Pons (tissue), 1 donor: ENCODE measurements at regions not wholly inside any gene's neighbourhood (a gene's known extent, or its start where the extent isn't known, plus 50 kb on each side); places are given as distances from the start of the nearest gene placed in this dataset.

ENCODE experiments used
- DNase-seq: peaks from one replicate; pipeline ENCODE4 v3.0.0-alpha.2; 2016; ENCODE audit warnings: low spot score

DNA sequence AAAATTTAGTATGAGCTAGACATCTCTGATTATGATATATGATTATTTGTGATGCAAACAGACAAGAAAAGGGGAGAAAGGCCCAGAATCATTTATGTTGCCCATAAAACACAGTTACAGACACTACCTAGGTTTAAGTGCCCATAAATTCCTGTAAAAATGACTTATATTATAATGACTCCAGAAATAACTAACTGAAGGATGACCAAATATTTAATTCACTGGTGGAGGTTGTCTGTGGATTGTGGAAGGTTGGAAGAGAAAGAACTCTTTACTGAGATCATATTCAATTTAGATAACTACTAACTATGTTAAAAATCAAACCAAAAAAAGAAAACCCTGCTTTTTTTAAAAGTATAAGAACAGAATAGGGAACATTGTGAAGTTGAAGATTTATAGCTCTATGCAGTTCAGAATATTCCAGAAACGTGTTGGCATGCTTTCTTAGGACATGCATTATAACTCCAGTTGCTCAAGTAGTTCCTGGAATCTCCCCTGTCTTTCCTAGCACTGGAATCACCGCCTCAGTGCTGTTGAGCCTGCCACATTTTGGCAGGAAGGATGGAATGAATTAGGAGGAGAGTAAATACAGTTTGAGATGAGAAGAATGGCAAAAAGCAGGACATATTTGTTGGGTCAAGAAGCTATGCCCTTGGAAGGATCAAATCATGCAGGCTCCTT lies 72.0 kb upstream of the PAPPA start:
- DNase-seq = no peak

DNA sequence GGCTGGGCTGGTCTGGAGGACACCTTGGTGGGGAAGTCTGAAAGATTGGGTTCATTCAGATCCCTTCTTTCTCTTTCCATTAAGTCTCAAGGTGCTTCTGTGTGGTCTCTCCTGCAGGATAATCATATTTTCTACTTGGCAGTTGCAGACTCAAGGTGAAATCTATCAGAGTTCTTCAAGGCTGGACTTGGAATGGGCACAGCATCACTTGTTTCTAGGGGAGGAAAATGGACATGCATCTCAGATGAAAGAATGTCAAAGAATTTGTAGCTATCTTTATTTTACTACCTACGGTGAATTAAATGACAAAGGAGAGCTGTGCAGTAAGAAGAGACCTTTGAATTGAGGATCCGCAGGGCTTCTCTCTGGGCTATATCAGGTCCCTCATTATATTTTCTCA lies 69.8 kb upstream of the PAPPA start:
- no peak for DNase-seq

DNA sequence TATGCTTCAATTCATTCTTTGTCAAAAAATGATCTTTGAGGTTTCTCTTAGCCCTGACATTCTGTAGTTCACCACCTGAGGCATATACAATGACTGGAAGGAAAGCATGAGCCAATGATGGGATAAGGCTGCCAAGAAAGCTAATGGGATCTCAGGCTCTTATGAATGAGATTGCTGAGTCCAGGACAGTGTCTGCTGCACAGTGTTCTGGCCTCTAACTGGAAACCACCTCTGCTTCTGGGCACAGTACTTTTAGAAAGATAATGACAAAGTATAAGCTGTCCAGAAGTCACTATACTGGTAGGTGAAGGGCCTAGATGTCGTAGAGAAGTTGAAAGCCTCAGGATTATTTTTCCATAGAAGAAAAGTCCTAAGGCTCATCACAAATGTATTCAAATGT lies 69.1 kb upstream of the PAPPA start:
- no peak for DNase-seq

DNA sequence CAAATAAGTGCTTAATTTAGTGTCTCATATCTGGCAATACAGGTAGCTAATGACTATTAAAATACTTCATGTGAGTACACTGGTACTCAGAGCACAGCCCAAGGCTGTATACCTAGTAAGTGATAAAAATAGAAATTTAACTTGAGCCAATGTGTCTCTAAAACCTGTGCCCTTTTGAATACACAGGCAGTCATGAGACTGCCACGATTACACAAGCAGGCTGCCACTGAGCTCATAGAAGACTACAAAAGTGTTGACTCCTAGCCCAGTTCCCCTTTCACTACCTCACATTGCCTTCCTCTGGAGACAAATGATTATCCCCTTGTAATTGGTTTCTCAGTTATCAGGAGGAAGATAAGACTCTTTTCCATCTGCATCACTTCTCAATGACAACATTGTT lies 66.3 kb upstream of the PAPPA start:
- DNase-seq = peak; percentile 89

DNA sequence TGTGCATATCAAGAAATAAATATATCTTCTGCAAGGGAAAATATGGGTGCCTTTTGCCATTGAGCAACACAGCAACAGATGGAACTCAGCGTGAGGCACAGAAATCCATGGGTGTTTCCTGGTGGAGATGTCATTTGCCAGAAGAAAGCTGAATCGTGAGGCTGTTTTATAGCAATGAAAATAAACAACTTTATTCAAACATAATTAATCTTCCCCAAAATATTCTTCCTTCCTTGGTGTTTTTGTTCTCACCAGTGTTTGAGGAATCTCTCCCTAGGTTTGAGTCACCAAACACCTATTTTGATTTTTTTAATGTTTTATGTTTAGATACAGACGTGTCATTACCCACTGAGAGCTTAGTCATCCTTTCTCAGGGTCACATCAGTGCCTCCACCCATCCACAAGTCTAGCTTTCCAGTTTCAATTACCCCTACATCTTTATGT lies 65.8 kb upstream of the PAPPA start:
- DNase-seq = peak; percentile 16

DNA sequence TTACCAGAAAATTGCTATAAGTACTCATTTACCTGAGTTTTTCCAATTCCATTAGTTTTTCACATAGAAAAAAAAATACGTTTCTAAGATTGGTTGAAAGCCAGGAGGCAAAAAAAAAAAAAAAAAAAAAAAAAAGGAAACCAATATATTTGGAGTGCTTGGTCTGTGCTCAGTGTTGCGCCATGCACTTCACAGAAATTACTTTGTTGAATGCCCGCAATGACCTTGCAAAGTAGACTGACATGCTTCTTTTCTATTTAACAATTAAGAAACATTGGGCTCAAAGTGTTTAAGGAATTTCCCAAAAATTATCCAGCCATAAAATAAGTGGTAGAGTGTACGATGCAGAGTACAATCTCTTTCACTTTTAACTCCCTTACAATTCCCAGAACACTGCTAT lies 65.2 kb upstream of the PAPPA start:
- no peak for DNase-seq

DNA sequence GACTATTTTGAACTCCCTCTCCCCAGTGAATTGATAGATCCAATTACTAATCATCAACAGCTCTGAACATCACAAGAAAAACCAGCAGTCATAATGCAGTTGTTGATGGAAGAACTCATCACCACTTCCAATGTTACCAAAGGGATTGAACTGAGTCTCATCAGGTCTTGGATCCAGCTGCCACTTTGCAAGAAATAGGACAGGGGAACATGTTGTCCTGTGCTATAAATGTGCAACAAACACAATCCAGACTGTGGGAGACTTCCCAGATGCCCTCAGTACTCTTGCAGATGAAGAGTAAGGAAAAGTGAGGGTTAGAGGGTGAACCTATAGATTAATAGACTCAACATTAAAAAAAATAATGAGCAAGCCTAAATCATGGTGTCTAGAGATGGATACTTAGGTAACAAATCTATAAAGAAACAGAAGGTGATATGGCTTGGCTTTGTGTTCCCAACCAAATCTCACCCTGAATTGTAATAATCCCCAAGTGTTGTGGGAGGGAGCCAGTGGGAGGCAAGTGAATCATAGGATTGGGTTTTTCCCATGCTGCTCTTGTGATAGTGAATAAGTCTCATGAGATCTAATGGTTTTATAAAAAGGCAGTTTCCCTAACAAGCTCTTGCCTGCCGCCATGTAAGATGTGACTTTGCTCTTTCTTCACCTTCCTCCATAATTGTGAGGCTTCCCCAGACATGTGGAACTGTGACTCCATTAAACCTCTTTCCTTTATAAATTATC lies 63.4 kb upstream of the PAPPA start:
- DNase-seq = no peak

DNA sequence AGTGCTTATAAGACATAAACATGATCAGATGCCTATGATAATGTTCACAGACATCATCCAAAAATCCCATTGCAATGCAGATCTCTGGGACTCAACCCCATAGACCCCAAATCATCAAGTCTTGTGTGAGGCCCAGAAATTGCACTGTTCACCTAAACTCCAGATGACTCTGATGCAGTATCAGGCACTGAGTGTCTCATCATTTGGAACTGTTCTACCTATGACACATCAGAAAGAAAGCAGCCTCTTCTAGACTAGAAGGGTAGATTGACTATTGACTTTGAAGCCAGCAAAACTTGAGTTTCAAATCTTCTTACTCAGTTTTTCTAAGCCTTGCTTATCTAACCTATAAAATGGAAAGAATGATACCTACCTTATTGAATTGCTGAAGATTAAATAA lies 58.7 kb upstream of the PAPPA start:
- no peak for DNase-seq

DNA sequence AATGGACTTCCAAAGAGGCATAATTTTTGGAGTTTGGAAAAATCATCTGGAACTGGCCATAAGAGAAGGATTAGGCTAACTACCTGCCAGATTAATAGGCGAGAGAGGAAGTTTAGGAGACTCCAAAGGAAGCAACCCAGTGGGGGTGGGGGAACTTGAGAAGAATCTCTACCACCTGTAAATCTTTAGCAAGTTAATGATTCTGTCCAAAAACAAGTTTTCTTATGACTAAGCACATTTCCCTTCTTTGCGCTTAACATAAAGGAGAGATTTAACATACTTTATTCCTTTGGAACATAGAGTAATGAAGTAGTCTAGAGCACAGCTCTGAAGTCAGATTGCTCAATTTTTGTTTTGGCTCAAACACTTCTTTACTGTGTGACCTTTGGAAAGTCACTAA lies 58.2 kb upstream of the PAPPA start:
- no peak for DNase-seq

DNA sequence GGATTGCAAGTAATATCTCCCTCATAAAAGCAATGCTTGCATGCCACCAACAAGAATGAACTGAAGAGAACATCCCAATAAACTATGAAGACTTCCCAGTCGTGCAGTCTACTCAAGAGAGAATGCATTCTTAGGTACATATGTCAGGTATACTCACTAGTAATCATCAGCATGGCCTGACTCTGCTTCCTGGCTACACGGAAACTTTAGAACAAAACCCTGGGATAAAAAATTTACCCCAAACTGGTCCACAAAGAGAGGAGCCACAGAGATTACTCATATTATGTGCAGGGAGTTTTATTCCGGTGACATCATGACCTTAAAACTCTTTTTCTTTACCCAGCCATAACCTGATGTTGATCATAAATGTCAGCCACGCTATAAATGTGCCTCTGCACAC lies 57.5 kb upstream of the PAPPA start:
- DNase-seq = no peak

DNA sequence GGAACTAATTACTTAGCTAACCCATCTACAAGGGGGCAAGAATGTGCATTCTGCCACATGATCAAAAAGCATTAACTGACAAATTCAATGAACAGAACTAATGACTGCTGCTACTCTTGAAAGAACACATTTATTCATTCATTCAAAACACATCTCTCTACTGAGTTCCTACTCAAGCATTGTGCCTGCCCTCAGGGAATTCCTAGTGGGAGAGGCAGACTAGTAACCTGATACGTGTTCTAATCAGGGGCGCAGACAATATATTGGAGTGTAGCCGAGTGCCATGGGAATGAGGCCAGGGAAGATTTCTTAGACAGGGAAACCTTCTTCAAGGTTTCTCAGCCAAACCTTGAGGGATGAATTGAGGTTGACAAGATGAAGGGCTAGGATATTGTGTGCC lies 56.7 kb upstream of the PAPPA start:
- DNase-seq = no peak

DNA sequence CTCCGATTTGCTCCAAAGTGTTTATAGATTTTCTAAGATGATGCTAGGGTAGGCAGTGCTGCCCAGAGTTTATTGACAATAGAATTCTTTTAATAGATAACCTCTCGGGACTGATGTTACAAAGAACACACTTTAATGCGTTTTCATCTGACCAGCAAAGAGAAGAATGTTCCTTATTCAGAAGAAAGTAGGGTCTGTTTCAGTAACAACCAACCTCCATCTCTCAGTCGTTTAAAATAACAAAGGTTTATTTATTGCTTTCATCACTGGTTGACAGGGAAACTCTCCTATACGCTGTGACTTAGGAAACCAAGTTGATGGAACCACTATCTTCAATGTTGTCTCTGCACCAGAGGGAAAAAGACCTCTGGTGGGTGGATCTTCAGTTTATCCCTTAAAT lies 55.1 kb upstream of the PAPPA start:
- DNase-seq = no peak

DNA sequence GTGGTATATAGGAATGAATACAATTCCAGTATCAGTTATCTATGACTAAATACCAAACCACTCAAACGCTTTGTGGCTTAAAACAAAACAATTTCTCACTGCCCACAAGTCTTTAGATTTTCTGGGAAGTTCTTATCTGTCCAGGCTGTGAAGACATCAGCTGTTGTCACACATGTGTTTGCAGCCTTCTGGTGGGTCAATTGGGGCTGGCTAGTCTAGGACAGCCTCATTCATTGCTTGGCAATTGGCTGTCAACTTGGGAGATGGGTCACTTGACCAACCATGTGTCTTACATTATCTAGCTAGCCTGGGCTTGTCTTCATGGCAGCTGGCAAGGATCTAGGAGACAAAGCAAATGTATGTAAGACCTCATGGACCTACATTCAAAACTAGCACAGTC lies 53.8 kb upstream of the PAPPA start:
- no peak for DNase-seq

DNA sequence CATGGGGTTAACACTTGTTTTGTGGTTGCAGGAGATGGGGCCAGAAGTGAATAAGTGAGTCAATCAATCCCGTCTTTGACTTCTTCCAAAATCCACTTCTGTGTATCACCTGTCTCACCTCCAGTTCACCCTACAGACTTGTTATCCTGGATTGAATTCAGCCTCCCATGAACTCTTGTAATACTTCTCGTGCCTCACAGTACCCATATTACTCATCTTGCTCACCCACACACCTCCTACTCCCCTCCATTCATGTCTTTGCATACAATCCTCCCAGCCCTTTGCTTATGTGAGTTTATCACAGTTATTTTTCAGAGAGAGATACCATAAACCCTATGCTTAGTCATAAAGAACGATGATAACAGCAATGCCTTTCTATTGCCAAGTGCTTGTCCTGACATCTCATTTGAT lies 52.9 kb upstream of the PAPPA start:
- no peak for DNase-seq

DNA sequence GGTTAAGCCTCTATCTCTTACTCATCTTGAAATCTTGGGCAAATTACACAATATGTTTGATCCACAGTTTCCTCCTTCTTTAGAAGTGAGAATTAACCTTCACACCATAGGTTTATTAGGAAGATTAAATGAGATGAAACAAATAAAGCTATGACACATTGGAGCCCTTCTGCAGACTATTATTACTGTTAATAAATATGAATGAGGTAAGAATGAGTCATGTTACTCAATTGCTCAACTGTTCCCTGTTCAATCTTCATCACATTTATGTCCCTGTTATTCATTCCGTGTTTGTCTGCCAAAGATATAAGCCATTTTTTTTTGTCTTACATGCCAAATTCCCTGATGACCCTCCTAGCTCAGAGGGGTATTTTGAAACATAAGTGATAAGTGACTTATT lies 52.1 kb upstream of the PAPPA start:
- no peak for DNase-seq

DNA sequence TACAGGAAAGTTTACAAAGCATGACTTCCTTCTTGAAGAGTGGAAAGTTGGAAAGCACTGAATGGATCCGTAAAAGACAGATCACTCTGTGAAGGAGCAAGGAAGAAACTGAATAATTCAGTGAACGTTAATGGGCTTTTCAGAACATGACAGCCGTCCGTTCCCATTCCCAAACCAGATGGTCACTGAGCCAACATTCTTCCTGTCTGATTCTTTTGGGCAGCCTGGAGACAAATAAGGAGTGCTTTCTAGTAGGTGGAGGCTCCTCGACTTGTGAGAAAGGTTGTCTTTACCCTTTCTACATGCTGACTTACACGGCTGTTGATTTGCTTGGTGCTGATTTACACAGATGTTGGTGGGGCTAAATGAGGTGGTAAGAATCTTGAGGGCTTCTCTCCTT lies 51.0 kb upstream of the PAPPA start:
- DNase-seq = no peak
